ENCODE measurements at regions not wholly inside any gene's neighbourhood (a gene's known extent, or its start where the extent isn't known, plus 50 kb on each side); places are given as distances from the start of the nearest gene placed in this dataset.
"Not testable (repeated sequence)": the region's sequence is repeated elsewhere in the genome, so short reads cannot be mapped to it uniquely, and the experiment has no call there.

GRCh38 chr6:100088009-100088408 lies 94.0 kb upstream of the MCHR2 start:
- Histone ChIP-seq H3K36me3 (ENCODE audit: insufficient read depth, low read length) (no peaks in the 10 kb centered on the region), H3K4me3 (ENCODE audit: low read length) (no peak overlapping the region), H3K9me3 (ENCODE audit: insufficient read depth, low read depth, low read length) (no peaks in the 10 kb centered on the region), H3K27ac (ENCODE audit: low read depth, low read length) (no peak overlapping the region), H3K4me1 (ENCODE audit: insufficient read depth, low read length) (no peaks in the 10 kb centered on the region), H3K9ac (ENCODE audit: low read depth, low read length) (no peak overlapping the region), H3K27me3 (ENCODE audit: insufficient read depth, low read length) (no peaks in the 10 kb centered on the region)
- WGBS: 95% methylated on average over 1 of the region's 1 CpG

DNA sequence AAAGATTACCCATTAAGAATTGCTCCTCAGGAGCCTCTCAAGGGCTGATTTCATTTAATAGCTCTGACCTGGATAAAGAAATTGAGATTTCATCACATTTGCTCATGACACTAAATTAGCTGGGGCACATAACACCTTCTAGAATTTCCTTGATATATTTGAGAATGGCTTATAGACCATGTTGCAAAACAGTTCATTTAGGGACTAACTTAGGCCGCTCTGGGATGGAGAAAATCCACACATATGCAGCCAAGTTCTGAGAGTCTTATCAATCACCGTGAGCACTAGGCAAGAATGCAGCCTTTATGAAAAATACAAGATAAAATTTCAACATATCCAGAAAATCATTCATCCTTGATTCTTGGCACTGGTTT lies 91.0 kb upstream of the MCHR2 start:
- Histone ChIP-seq H3K36me3 (ENCODE audit: insufficient read depth, low read length) (no peaks in the 10 kb centered on the region), H3K9ac (ENCODE audit: low read depth, low read length) (no peak overlapping the region), H3K9me3 (ENCODE audit: insufficient read depth, low read depth, low read length) (no peaks in the 10 kb centered on the region), H3K27me3 (ENCODE audit: insufficient read depth, low read length) (no peaks in the 10 kb centered on the region), H3K27ac (ENCODE audit: low read depth, low read length) (no peak overlapping the region), H3K4me1 (ENCODE audit: insufficient read depth, low read length) (no peaks in the 10 kb centered on the region), H3K4me3 (ENCODE audit: low read length) (no peak overlapping the region)
- WGBS: 97% methylated on average over 2 of the region's 2 CpGs

GRCh38 chr6:100084316-100084990 lies 90.4 kb upstream of the MCHR2 start:
- Histone ChIP-seq H3K9me3 (ENCODE audit: insufficient read depth, low read depth, low read length) (no peaks in the 10 kb centered on the region), H3K27ac (ENCODE audit: low read depth, low read length) (no peak overlapping the region), H3K9ac (ENCODE audit: low read depth, low read length) (no peak overlapping the region), H3K4me1 (ENCODE audit: insufficient read depth, low read length) (no peaks in the 10 kb centered on the region), H3K27me3 (ENCODE audit: insufficient read depth, low read length) (no peaks in the 10 kb centered on the region), H3K4me3 (ENCODE audit: low read length) (no peak overlapping the region), H3K36me3 (ENCODE audit: insufficient read depth, low read length) (no peaks in the 10 kb centered on the region)
- 90% methylated on average over 4 of the region's 4 CpGs for WGBS

DNA sequence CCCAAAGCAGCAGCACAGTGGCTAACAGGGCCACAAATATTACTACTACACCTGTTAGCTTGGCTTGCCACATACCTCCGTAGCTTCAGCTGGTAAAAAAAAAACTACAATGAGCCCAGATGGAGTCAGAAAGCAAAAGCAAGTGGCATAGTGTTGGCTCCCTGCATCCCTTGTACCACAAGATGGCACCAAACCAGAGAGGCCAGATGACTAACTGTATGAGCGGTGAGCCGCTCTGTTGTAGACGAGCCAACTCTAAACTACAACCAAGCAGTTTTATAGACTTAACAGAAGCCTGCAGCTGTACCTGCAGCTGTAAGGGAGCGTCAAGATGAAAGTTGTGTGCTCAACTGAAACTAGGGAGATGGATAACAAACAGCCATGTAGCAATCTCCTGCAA lies 84.5 kb upstream of the MCHR2 start:
- Histone ChIP-seq H3K36me3 (ENCODE audit: insufficient read depth, low read length) (no peaks in the 10 kb centered on the region), H3K4me1 (ENCODE audit: insufficient read depth, low read length) (no peaks in the 10 kb centered on the region), H3K4me3 (ENCODE audit: low read length) (no peak overlapping the region), H3K27ac (ENCODE audit: low read depth, low read length) (no peak overlapping the region), H3K9ac (ENCODE audit: low read depth, low read length) (no peak overlapping the region), H3K27me3 (ENCODE audit: insufficient read depth, low read length) (no peaks in the 10 kb centered on the region), H3K9me3 (ENCODE audit: insufficient read depth, low read depth, low read length) (no peaks in the 10 kb centered on the region)
- WGBS: 55% methylated on average over 5 of the region's 5 CpGs

DNA sequence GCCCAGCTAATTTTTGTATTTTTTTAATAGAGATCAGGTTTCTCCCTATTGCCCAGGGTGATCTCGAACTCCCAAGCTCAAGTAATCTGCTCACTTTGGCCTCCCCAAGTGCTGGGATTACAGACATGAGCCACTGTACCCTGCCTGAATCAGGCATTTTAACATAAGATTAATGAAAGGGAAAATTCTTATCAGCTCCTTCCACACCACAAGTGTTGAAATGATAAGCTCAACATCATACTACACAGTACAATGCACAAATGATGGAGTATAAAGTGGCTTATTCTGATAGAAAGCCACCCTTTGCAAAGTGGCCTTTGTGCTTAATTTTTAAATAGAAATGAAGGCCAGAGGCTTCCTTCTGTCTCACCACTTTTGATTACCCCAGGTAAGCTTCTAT lies 71.3 kb upstream of the MCHR2 start:
- no peak overlapping the region for H3K4me3 ChIP-seq (ENCODE audit: low read length)
- no peaks in the 10 kb centered on the region for H3K36me3 ChIP-seq (ENCODE audit: insufficient read depth, low read length)
- H3K9ac ChIP-seq (ENCODE audit: low read depth, low read length): no peak overlapping the region
- no peaks in the 10 kb centered on the region for H3K4me1 ChIP-seq (ENCODE audit: insufficient read depth, low read length)
- peaks cover 4% of the 10 kb centered on the region; the same call in 1 of the 2 replicates for H3K9me3 ChIP-seq (ENCODE audit: insufficient read depth, low read depth, low read length)
- 94% methylated on average over 1 of the region's 1 CpG for WGBS
- H3K27me3 ChIP-seq (ENCODE audit: insufficient read depth, low read length): no peaks in the 10 kb centered on the region
- no peak overlapping the region for H3K27ac ChIP-seq (ENCODE audit: low read depth, low read length)

GRCh38 chr6:100062621-100063020 lies 68.6 kb upstream of the MCHR2 start:
- WGBS: over 99% methylated on average over 4 of the region's 4 CpGs
- Histone ChIP-seq H3K27me3 (ENCODE audit: insufficient read depth, low read length) (no peaks in the 10 kb centered on the region), H3K27ac (ENCODE audit: low read depth, low read length) (no peak overlapping the region), H3K36me3 (ENCODE audit: insufficient read depth, low read length) (no peaks in the 10 kb centered on the region), H3K9ac (ENCODE audit: low read depth, low read length) (no peak overlapping the region), H3K4me1 (ENCODE audit: insufficient read depth, low read length) (no peaks in the 10 kb centered on the region), H3K9me3 (ENCODE audit: insufficient read depth, low read depth, low read length) (no peaks in the 10 kb centered on the region), H3K4me3 (ENCODE audit: low read length) (no peak overlapping the region)

- no peak overlapping the region for H3K4me3 ChIP-seq (ENCODE audit: low read length)
- no peaks in the 10 kb centered on the region for H3K36me3 ChIP-seq (ENCODE audit: insufficient read depth, low read length)
- 83% methylated on average over 2 of the region's 2 CpGs for WGBS
- no peaks in the 10 kb centered on the region for H3K27me3 ChIP-seq (ENCODE audit: insufficient read depth, low read length)
- no peak overlapping the region for H3K27ac ChIP-seq (ENCODE audit: low read depth, low read length)
- H3K9ac ChIP-seq (ENCODE audit: low read depth, low read length): no peak overlapping the region
- no peaks in the 10 kb centered on the region for H3K9me3 ChIP-seq (ENCODE audit: insufficient read depth, low read depth, low read length)
- H3K4me1 ChIP-seq (ENCODE audit: insufficient read depth, low read length): no peaks in the 10 kb centered on the region
Measured at GRCh38 chr6:100057941-100058340, 63.9 kb upstream of the MCHR2 start.

DNA sequence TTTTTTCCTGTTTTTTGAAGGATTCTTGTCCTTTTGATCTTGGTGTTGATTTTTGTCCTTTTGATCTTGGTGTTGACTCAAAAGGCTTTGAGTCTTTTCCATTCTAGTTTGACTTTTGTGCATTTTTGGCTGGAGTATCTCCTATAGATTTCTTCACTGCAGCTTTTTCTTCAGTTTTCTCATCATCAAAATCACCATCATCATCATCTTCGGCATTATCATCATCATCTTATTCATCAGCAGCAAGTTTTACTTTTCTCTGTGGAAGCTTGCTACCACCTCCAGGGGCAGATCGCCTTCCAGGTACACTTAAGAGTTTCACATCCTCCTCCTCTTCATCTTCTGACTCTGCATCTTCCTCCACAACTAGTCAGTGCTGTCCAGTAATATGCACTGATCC lies 56.5 kb upstream of the MCHR2 start:
- 91% methylated on average over 2 of the region's 2 CpGs for WGBS
- Histone ChIP-seq H3K4me1 (ENCODE audit: insufficient read depth, low read length) (no peaks in the 10 kb centered on the region), H3K27ac (ENCODE audit: low read depth, low read length) (no peak overlapping the region), H3K9me3 (ENCODE audit: insufficient read depth, low read depth, low read length) (no peaks in the 10 kb centered on the region), H3K27me3 (ENCODE audit: insufficient read depth, low read length) (no peaks in the 10 kb centered on the region), H3K9ac (ENCODE audit: low read depth, low read length) (no peak overlapping the region), H3K36me3 (ENCODE audit: insufficient read depth, low read length) (no peaks in the 10 kb centered on the region), H3K4me3 (ENCODE audit: low read length) (no peak overlapping the region)

DNA sequence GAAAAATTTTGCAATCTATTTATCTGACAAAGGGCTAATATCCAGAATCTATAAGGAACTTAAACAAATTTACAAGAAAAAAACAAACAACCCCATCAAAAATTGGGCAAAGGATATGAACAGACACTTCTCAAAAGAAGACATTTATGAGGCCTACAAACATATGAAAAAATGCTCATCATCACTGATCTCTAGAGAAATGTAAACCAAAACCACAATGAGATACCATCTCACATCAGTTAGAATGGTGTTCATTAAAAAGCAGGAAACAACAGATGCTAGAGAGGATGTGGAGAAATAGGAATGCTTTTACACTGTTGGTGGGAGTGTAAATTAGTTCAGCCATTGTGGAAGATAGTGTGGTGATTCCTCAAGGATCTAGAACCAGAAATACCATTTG lies 49.9 kb upstream of the MCHR2 start:
- H3K9me3 ChIP-seq (ENCODE audit: insufficient read depth, low read depth, low read length); H3K36me3 ChIP-seq (ENCODE audit: insufficient read depth, low read length); H3K4me1 ChIP-seq (ENCODE audit: insufficient read depth, low read length); H3K9ac ChIP-seq (ENCODE audit: low read depth, low read length); H3K27ac ChIP-seq (ENCODE audit: low read depth, low read length); H3K27me3 ChIP-seq (ENCODE audit: insufficient read depth, low read length); H3K4me3 ChIP-seq (ENCODE audit: low read length): not testable (repeated sequence)
